MM.1S (cell line): ENCODE measurements at regions not wholly inside any gene's neighbourhood (a gene's known extent, or its start where the extent isn't known, plus 50 kb on each side); places are given as distances from the start of the nearest gene placed in this dataset.

Source experiments
- EZH2 ChIP-seq: fragments of 300-600 bp; sonication (generic); optimal IDR thresholded peaks from 2 replicates; pipeline ENCODE3; 2017; ENCODE audit warnings: low read depth, mild to moderate bottlenecking, antibody characterized with exemption, low read length, mixed read lengths
- TF ChIP-seq, protein P1 (sequence below): fragments of 300-600 bp; sonication (generic); IDR thresholded peaks from 2 replicates; pipeline ENCODE4 v1.5.1; 2016; ENCODE audit warnings: antibody characterized with exemption, low read length, mixed read lengths

DNA sequence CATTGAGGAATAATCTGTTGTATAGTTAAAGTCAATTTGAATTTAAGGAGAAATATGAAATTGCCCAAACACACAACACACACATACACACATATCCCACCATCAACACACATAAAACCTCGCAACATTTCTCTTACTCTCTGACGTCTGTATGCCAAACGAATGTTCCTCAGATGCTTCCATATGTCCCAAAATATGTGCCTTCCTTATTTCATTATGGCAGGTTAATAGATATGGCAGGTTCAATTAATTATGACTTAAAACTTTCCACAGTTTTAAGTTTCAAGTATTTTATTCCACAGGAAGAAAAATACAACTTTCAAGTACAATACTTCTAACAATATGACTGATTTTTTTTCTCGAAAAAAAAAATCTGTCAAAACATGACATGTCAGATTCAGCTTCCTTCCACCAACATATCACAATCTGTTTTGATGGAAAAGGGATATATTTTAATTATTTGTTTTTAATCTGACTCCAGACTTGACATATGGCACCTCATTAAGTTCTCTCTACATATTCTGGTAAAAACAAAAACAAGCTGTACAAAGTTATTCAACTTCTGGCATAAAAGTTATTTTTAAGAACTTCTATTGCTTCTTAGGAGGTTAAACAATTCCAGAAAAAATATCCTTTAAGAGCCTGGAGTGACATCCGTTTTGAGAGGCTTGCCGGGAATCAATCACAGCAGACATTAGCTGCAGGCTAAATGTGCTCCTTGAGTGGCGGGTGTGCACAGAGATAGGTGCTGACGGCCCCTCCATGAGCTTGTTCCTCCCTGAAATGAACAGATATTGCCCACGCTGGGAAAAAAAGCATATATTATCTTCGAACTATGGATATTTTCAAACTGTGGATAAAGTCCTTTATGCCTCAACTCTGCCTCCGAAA lies 812.7 kb downstream of the DCDC2C start:
- TF ChIP-seq, protein P1, sequence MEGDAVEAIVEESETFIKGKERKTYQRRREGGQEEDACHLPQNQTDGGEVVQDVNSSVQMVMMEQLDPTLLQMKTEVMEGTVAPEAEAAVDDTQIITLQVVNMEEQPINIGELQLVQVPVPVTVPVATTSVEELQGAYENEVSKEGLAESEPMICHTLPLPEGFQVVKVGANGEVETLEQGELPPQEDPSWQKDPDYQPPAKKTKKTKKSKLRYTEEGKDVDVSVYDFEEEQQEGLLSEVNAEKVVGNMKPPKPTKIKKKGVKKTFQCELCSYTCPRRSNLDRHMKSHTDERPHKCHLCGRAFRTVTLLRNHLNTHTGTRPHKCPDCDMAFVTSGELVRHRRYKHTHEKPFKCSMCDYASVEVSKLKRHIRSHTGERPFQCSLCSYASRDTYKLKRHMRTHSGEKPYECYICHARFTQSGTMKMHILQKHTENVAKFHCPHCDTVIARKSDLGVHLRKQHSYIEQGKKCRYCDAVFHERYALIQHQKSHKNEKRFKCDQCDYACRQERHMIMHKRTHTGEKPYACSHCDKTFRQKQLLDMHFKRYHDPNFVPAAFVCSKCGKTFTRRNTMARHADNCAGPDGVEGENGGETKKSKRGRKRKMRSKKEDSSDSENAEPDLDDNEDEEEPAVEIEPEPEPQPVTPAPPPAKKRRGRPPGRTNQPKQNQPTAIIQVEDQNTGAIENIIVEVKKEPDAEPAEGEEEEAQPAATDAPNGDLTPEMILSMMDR = no peak
- no peak for TF ChIP-seq EZH2
